Activated CD4-positive, alpha-beta T cell treated with anti-CD3 and anti-CD28 coated beads, Interleukin-2, Interleukin-6, amounts not matched to agents 100 ng/mL and 50 ng/mL, durations not matched to agents 16 hours and 8 hours (primary cell): ENCODE measurements at regions not wholly inside any gene's neighbourhood (a gene's known extent, or its start where the extent isn't known, plus 50 kb on each side); places are given as distances from the start of the nearest gene placed in this dataset.

Experiments used
- DNase-seq: peaks from one replicate; pipeline ENCODE4 v3.0.0-alpha.2; 2020

DNA sequence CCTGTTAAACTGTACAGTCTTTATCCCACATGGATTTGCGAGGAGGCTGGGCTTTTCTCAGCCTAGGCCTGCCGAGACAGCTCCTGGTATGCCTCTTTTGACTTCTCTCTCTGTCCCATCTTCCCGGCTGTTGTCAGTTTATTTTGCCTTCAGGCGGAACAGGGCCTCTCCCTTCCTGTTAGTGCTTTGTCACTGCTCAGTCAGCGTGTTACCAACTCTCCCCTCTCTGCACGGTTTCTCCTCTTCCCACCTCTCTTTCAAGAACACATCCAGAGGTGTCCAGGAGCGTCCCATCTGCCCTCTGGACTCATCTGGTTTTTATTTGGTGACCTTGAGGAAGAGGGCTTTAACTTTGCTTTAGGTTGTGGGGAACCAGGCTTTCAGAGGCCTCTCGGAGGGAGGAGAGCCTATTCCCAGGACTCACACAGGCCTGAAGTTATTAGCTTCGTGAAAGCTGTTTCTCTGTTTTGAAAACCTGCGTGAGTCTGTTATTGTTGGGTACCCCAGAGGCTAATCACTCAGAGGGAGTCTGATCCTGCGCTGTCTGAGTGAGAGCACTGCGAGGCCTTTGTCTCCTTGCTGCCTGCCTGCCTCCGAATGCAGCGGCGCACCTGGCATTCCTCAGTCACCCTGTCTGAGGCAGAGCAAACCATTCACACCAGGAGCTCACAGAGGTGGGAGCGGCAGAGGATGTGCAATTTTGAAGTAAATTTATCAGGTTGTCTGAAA, 234.4 kb upstream of the MPDZ start:
- no peak for DNase-seq

DNA sequence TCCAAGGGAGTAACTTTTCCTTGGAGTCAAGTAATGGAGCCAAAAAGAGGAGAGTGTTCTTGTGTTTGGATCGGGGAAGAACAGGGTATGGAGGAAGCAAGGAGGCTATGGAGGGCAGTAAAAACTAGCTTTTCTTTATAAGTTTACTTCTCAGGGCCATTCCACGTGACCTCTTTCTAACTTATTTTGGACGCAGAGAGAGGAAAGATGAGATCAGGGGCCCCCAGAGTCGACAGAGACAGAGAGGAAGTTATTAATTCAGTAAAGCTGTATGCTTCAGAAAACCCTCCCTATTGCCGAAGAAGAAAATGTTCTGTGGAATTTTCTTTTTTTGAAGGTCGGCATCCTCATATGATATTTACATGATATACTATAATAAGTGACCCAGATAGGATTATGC, 233.8 kb upstream of the MPDZ start:
- no peak for DNase-seq

DNA sequence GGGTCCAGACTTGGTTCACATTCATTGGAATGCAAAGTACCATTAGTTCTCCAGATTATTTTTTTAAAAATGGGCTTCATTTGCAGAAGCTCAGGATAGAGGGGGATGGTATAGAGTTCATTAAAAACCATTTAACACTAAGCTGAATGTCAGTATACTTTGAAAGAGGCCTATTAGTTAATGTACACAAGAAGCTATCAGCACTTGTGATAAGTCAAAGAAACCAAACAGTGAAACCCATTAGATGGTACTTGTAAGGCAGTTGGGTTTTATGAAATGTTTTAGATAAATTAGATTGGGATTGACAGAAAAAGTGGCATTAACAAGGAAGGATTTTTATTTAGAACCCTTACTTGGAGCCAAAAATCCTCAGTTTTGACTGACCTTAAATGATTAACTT, 229.2 kb upstream of the MPDZ start:
- DNase-seq = no peak

DNA sequence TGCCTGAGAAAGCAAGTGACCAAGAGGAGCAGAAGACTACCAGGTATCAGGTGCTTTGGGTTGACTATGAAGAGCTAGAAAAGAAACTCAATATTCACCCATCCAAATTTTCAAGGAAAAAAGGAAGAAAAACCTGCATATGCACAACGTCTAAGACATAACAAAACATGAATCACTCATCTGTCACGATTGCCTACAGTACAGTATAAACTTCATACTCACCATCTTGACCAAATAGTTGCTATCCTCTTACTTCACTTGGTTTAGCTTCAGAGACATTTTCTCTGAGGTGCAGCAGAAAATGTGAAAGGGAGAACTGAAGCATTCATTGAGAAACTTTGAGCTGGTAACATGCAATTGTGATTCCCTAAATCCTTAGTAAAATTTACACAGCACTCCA, 228.6 kb upstream of the MPDZ start:
- no peak for DNase-seq

DNA sequence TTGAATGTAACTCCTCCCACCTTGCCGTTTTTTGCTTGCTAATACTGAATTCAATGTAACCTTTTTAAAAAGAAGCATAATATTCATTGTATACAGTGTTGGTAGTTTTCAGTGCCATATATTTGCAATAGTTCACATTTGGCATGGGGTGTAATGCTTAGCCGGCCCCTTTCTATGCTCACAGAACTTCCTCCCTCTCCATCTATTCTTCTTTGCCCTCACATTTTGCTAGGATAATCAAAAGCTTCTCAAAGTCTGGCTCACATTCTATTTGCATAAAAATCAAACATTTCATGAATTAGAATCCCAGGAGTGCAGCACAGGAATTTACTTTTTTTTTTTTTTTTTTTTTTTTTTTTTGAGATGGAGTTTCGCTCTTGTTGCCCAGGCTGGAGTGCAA, 226.3 kb upstream of the MPDZ start:
- DNase-seq = no peak

DNA sequence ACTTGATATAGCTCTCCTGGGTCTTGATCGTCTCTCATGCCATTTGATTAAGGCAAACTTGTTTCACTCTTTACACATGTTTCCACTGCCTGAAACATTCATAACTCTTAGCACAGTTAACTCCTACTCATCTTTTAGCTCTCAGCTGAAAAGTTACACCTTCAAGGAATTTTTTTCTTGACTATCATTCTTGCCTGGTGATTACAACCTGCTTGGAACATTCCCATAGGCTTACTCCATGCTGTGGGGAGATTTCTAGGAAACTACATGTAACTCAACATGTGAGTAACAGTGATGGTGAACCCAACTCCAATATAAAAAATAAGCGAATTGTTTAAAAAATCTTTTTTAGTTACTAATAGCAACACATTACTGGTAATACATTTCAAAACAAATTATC, 224.1 kb upstream of the MPDZ start:
- no peak for DNase-seq

DNA sequence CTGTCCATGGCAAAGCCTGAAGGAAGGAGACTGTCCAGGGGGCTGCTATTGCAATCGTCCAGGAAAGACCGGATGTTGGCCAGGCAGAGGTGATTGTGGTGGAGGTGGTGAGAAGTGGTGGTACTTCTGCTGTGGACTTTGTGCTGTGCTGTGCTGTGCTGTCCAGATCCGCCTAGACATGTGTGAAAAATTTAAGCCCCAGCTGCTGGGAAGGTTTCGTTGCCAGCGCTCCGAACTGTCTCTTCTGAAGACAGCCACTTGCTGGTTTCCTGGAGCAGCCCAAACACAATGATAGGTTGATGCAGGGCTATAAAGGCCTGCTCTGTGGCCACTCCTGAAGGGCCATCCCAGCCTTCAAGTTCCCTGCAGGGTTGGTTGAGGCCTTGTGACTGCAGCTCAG, 223.0 kb upstream of the MPDZ start:
- DNase-seq = no peak

DNA sequence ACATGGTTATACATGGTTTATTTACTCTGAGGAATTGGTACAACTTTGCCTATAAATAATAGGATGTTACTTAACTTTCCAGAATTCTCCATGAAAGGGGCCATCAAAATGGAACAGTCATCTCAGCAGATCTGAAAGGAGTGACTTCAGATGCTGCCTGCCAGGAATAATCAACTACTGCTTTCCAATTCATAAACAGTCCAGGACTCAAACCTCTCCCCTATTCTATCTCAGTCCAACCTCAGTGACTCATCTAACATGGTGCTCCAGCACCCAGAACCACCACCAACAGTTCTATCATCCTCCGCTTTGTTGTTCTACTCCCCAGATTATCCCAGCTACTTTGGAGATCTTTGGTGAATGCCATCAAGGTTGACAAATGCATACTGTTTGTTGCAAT, 221.5 kb upstream of the MPDZ start:
- no peak for DNase-seq

DNA sequence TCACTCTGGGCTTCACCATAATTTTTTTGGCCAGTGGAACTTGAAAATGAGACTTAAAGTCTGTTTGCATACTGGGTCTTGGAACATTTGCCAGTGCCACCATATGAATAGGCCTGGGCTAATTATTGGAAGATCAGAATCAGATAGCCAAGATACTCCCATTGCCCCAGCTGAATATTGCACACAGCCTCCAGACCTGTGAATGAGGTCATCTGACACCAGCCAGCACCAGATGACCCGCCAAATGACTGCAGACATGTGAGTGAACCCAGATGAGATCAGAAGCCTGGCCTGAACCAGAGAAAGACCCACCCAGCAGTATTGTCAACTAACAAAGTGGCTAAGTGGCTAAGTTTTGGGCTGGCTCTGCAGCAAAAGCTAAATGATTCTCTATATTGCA, 220.5 kb upstream of the MPDZ start:
- no peak for DNase-seq

DNA sequence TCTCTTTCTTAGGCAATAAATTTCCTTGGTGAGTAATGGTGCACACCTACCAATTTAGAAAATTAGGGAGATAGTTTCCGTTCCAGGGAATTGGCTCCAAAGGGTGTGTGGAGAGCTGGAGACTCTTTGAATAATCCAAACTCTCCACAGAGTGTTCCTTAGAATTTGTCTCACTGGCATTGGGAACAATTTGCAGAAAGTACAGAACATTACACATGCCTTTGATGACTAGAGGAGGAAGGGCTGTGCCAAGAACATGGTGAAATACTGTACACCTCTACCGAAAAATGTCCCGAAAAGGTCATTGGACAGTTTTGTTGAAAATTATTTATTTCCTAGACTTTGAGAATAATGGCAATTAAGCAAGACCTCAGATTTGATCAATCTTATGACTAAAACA, 214.2 kb upstream of the MPDZ start:
- no peak for DNase-seq

DNA sequence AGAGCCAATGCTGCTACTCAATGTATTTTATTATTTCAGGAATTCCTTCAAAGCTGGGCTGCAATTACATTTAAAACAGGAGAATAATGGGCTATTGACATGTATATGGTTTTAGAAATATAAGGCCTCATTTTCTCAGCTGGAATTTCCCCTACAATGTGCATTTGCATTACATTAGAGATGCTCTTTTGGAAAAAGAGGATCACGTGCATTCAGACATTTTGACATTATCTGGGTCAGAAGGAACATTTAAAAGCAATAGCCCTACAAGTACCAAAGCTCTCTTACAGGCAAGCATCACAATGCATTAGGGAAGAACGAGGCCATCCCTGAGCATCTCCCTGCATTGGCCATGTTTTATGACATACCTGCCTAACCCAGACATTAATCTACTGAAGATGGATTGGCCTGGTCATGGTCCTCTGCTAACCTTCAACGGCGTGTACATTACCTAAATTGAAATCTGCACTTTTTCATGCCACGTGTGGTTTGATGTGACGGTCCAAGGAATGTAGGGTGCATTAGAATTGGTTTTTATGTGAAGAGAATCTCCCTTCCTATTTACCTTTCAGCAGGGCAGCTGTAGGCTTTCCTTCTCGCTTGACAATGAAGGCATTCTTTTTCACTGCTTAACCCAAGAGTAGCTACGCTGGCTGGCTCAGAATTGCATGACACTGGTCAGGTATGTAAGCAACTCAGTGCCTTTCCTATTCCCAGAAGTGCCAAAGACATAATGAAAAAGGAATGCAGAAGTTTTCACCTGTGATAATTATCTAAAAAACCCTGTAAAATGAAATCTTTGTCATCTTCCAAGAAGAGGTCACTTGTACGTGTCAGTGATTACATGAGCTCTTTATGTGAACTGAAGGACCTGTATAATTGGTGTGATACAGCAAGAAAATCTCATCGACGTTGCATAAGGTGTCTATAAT, 212.3 kb upstream of the MPDZ start:
- no peak for DNase-seq

DNA sequence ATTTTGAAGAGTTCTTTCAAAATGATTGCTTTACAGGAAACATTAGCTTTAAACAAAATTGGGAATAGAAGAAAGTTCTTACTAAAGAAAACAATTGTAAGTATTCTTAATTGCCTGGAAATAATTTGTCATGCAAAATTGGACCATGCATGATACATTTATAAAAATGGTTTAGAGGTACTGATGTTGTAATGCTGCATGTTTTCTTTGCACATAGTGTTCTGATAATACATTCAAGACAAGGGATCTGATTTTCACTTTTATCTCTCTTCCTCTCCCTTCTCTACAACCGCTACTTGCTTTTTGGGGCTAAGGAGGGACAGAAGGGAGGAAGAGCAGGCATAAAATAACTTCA, 211.6 kb upstream of the MPDZ start:
- no peak for DNase-seq

DNA sequence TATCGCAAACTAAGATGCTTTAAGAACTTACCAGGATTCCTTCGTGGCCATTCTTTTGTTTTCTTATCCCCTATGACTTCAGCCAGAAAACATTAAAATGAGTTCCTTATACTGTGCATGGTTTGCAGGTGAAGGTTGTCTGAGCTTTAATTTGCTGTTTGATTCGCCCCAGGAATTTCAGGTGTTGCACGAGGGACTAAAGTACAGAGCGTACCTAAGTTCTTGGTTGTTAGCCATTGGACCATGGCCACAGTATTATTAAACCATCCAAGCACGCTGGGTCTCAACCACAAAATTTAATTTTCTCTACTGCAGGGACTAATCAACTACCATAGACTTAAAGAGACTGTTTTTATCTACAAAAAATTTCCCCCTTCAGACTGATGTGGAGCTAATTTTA, 208.4 kb upstream of the MPDZ start:
- no peak for DNase-seq

DNA sequence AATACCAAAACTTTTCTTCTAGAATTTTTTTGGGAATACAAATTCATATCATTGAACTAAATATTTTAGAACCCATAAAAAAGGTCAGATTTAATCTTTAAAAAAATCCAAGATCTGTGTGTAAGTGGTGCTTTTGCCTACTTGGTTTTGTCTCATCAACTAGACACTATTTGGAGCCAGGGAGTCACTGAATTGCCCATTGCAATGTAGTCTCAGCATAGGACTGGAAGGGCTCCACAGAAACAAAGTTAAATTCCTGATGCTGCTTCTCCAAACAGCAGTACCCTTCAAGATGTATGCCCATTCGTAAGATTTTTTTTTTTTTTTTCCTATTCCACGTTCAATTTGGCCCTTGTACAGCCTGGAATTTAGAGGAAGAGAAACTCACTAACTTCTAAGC, 208.0 kb upstream of the MPDZ start:
- no peak for DNase-seq

DNA sequence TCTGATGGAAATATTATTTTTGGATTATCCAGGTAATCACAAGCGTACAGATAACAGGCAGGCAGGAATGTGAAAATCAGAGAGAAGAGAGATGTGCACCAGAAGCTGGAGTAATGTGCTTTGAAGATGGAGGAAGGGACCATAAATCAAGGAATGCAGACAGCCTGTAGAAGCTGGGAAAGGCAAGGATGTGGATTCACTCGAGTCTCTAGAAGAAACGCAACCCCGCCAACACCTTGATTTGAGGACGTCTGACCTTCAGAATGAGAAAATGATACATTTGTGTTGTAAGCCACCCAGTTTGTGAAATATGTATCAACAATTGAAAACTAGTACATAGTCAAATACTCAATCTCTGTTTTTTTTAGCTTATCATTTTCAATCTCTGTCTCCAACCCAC, 207.6 kb upstream of the MPDZ start:
- no peak for DNase-seq

DNA sequence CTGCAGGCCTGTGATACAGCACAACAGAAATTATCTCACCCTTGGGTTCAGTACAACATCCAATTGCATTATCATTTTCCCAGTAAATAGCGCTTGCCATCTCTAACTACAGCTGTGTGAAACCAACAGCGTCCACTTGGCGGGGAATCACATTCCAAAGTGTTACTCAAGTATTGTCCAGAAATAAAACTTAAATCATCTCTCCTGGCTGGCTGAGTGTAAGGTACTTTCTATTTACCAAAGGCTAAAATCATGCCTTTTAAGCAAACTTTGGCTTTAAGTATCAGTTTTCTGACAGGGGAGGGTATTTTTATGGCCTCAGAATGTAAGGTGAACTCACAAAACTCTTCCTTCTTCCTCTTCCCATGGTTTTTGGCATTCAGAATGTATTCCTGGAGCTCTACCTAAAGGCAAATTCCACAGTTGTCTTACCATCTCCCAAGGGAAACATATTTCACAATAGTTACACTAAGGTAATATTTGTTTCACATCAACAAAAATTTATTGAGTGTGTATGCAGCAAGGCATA, 205.6 kb upstream of the MPDZ start:
- DNase-seq = no peak

DNA sequence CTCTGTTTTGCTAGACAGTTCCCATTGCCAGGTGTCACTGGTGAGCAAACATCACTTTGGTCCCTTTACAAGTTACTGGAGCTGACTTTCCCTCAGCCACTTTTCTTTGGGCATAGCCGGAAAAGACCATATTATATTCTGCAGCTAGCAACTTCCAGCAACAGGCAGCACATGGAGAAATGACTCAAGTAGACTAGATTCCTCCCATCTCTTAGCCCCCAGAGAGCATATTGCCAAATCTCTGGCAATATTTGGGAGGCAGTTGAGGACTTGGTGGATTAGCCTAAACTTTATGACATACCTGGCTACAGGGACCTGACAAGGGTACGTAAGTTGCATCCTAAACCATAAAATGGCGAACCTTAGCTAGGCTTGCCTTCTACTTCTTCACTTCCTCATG, 204.7 kb upstream of the MPDZ start:
- DNase-seq = no peak

DNA sequence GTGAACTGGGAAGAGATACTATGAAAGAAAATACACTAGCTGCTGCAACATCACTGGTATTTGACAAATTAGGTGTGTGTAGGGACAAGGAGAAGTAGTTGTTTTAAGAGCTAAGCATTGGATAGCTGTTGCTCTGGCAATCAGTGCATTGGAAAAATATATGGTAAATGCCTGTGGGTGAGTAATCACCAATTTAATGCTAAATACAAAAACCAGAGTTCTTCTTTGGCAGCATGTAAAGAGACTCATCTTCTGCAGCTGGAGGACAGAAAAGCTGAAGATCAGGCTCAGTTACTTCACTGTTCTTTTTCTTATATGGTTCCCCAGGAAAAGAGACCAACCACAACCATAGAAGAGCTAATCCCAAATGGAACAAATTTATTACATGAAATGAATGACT, 201.8 kb upstream of the MPDZ start:
- no peak for DNase-seq

DNA sequence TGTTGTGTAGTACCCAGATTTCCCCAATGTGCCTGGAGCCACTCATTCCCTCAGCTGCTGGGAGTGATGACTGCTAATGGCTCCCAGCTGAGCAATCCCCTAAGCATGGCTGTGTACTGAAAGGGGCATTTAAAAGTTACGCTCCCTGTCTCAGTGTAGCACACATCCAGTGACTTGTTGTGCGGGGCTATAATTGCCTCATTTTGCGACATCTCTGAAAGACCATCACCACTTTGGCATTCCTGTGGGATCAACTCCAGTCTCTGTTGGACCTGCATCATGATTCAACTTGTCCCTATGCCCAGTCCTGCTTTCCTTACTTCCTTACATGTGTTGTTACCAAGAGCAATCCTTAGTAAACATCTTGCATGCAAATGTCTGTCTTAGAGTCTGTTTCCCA, 201.2 kb upstream of the MPDZ start:
- DNase-seq = no peak

DNA sequence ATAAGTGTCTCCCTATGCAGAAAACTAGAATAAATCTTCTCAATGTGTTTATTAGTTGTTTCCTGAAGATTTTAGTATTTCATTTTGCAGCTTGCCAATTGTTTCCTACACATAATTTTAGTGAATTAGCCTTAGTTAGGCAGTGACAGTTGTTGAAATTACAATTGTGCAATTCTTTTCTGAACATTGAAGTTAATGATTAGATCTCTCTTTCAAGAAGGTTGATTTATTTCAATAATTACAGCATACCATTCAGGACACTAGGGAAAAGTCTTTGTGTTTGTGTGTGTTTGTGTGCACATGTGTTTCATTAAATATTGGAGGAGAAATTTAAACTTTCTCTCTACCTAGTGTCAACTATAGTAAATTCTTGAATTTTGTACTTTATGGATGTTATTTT, 199.6 kb upstream of the MPDZ start:
- no peak for DNase-seq

DNA sequence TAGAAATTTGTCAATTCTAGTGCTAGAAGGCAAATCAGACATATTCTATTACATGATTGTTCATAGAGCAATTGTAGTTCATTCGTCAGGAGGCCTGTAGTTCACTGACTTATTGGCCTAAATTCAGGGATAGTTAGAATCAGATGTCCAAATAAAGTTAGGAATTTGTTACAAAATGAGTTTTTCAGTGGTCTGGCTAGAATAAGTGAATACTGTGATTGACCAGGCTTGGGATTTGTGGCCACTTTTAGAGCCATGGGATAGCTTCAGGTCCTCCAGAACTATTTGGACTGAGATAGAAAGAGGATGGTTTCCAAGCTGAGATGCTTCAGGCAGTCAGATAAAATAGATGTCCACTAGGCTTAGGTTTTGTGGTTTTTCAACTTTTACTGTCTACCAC, 199.1 kb upstream of the MPDZ start:
- DNase-seq = no peak

DNA sequence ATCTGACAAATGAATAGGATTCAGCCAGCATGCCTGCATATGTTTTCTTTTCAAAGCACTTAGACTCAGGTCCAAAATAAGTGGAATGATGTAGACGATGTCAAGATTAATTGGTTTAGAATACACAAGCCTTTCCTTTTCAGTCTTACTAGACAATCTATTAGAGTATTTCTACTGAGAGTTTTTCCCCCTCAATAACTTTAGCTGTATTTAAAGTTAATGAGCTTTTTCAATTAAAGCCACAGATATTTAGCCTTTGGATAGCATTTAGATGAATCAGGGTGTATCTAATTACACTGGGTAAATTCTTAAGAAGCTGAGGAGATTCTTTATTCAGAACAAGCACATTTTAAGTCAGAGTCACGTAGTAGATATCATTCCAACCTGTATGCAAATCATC, 198.7 kb upstream of the MPDZ start:
- DNase-seq = no peak

DNA sequence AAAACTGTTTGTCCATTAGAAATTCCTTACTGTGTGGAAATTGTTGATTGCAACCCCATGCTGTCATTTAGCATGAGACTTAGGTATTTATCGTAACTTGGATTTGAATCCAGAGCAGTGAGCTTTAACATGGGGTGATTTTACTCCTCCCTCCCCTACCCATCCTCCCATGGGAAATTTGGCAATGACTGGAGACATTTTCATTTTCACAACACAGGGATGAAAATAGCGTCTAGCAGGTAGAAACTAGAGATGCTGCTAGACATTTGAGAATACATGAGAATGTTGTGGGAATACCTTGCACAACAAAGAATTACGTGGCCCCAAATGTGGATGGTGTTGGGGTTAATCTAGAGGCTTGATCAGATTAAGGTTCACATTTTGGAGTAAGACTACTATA, 191.3 kb upstream of the MPDZ start:
- no peak for DNase-seq

DNA sequence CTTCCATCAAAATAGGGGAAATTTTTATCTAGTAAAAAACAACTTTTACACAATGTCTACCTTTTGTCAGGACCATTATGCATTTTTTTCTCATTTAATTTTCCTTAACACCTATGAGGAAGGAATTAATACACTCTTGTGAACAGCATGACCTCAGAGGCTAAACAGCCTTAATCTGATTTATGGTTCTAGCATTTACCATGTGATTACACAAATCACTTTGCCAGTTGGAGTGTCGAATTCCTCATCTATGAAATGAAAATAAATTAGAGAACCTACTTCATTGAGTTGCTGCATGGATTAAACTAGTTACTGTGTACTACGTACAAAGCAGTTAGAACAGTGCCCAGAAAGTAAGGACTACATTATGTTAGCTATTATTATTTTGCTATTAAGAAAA, 187.7 kb upstream of the MPDZ start:
- no peak for DNase-seq
